GM21825 (cell line): ENCODE measurements at regions not wholly inside any gene's neighbourhood (a gene's known extent, or its start where the extent isn't known, plus 50 kb on each side); places are given as distances from the start of the nearest gene placed in this dataset.

Source experiments
- ATAC-seq: cut with Tn5 transposase; IDR thresholded peaks from one replicate; pipeline ENCODE4 v1.9.1; 2021; ENCODE audit warnings: mild to moderate bottlenecking, moderate library complexity; ENCODE audit not compliant: unreplicated experiment

GRCh38 chr18:72692086-72692485, 147.9 kb upstream of the CBLN2 start:
- ATAC-seq, result no peak

DNA sequence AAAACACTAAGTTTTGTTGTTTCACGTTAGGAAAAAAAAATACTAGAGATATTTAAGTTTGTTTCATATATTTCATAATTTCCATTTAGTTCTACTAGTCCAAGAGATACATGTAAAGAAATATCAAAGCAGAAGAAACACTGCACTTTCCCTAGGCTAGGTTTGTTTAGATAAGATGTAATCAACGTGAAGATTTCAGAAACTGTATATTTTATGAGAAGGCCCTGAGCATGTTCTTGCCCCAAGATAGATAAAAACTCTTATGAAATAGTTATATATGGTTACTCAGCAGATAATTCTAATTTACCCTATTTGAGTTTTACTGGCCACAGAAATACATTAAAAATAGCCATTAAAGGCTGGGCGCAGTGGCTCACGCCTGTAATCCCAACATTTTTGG, 143.6 kb upstream of the CBLN2 start:
- ATAC-seq, result no peak

DNA sequence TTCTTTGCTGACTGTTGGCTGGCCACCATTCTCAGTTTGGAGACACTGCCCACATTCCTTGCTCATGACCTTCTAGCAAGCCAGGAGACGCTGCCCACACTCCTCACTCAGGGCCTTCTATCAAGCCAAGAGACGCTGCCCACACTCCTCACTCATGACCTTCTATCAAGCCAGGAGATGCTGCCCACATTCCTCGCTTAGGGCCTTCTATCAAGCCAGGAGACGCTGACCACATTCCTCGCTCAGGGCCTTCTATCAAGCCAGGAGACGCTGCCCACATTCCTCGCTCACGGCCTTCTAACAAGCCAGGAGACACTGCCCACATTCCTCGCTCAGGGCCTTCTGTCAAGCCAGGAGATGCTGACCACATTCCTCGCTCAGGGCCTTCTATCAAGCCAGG, 131.3 kb upstream of the CBLN2 start:
- no peak for ATAC-seq

- ATAC-seq, result peak; percentile 95
These were observed 130.6 kb upstream of the CBLN2 start for GRCh38 chr18:72674710-72675109.

GRCh38 chr18:72673242-72673641, 129.1 kb upstream of the CBLN2 start:
- no peak for ATAC-seq

GRCh38 chr18:72672364-72673184, 128.4 kb upstream of the CBLN2 start:
- no peak for ATAC-seq

DNA sequence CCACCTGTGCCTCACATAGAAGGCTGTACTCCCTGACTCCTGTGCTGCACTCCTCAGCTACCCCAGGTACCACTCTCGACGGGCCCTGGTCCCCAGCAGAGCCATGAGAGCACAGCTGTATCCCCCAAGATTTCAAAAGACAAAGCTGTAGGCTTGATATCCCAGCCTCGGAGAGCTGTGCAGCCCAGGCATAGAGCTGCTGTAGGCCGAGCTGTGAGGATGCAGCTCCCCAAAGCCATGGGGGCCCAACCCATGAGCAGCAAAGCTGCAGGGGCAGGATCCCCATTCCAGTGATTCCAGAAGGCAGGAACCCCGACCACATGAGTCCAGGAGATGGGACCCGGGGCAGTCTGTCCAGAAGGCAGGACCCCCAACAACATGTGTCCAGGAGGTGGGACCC, 123.8 kb upstream of the CBLN2 start:
- ATAC-seq, result no peak

DNA sequence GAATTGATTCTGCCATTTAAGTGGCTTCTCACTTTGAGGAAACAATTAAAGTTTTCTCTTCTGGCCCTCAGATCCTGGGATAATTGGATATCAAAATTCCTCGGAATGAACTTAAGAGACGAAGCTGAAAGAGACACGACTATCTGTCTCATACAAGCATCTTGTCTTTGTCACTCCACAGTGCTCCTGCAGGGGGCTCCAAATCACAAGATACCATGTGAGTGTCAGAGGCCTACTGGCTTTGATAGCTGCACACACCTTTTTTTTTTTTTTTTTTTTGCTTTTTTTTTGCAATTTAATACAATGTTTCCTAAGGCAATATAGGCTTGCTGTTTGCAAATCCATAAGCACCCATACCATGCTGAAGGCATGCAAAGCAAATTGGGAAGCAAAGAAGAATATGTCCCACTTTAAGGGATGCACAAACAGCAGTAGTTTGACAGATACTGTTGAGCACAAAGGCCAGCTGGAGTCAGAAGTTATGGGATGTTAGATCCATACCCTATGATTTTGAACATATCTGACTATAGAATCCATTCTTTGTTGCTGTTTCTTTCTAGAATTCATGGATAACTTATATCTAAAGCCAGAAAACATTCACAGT, 109.0 kb upstream of the CBLN2 start:
- ATAC-seq, result peak; percentile 92

DNA sequence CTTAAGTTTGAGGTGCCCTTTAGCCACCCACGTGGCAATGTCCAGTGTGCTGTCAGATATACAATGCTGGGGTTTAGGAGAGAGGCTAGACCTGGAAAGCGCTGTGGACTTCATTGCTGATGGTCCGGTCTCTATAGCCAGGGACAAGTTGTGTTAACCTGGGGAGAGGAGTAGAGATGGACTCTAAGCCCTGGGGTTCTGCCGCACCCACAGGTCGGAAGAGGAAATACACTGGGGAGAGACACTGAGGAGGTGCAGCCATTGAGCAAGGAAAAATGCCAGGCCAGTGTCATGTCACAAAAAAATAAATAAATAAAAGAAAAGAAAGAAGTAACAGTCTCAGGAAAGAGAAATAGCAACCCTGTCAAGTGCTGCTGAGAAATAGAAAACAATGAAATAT, 106.9 kb upstream of the CBLN2 start:
- ATAC-seq, result no peak

DNA sequence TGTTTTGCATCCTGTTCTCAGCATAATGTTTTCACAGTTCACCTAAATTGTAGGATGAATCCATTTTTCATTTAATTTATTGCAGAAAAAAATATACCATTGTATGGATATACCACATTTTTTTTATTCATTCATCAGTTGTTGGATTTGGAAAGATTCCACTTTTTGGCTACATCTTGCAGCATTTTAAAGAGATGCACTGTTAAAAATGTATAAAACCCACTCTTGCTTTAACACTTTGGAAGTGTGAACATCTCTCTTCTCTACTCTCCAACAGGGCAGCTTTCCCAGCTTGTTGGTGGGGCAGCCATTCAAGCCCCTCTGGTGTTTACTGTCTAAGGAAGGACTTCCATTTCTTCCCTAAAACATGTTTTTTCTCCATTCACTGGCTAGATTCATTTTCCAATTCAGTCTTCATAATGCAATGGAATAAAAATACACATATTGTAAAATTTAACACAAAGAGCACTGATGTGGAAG, 104.4 kb upstream of the CBLN2 start:
- no peak for ATAC-seq

GRCh38 chr18:72648079-72648478, 103.9 kb upstream of the CBLN2 start:
- no peak for ATAC-seq

- no peak for ATAC-seq
These were observed 96.4 kb upstream of the CBLN2 start for GRCh38 chr18:72640557-72640956.

GRCh38 chr18:72638376-72638775, 94.2 kb upstream of the CBLN2 start:
- no peak for ATAC-seq

DNA sequence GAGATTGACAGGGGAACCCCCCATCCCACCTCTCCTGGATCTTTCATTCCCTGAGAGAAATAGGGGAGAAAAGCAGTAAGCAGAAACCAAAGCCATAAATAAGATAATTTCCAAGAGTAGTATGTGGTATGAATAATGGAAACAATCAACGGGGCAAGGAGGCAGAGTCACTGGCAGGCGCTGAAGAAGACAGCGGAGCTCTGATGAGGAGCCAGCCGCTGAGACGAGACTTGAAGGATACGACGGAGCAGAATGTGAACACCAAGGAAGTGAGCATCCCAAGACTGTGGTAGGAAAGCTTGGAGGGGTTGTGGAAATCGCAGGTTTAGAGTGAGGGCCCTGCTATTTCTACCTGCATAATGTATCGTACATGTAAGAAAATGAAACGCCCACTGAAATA, 93.6 kb upstream of the CBLN2 start:
- no peak for ATAC-seq

GRCh38 chr18:72637299-72637698, 93.2 kb upstream of the CBLN2 start:
- ATAC-seq, result no peak

GRCh38 chr18:72636611-72637010, 92.5 kb upstream of the CBLN2 start:
- no peak for ATAC-seq

DNA sequence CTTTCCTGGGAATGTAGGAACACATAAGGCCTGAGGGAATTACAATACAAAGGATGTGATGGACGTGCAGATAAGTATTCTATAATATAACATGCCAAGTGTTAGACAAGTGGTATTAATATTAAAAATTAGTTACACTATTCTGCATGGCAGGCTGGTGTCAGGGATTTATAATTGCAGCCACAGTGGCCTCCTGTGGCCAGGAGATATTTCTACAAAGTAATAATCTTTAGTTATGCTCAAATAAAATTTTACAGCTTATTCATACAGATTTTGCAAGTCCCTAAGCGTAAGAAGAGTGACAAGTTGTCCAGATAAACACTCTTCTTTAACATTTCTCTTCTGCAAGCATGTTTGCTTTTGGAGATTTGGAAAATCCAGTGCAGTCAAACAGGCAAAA, 90.4 kb upstream of the CBLN2 start:
- no peak for ATAC-seq

- no peak for ATAC-seq
These were observed 86.8 kb upstream of the CBLN2 start for GRCh38 chr18:72630991-72631390.

- ATAC-seq, result no peak
These were observed 79.3 kb upstream of the CBLN2 start for GRCh38 chr18:72623444-72623843.

DNA sequence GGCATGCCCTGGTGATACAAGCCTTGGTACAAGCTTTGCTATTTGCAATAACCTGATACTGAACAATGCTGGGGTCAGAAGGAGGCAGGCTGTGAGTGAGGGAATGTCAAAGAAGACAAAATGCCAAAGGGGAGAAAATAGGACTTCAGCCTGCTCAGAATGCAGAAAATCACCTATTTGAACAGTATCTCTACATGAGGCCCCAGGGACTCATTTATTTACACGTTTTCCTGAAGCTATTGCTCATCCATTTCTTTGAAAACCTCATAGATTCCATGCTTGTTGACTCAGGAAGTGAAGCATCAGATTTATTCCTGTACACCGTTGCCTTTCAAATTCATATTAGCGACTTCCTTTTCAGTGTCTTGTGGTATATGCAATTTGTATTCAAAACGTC, 69.4 kb upstream of the CBLN2 start:
- ATAC-seq, result no peak

DNA sequence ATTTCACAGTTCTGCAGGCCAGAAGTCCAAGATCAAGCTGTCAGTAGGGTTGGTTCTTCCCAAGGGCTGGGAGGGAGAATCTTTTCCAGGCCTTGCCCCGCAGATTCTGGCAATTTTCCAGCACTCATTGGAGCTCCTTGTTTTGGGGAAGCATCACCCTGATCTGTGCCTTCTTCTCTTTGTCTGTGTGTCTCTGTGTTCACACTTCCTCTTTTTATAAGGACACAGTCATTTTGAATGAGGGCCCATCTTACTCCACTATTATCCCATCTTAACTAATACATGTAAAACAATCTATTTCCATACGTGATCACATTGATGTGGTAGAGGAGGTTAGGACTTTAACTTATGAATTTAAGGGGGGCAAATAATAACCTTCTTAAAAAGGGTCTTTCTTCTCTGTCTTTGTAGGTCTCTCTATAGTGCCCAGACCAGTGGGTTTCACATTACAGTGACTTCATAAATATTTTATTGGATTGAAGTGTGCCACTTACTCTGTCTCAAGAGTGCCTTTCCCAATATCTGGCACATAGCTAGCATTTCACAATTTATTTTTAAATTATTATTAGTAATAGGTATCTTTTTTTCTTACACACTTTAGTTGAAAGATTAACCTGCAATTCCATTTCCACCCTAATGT, 68.9 kb upstream of the CBLN2 start:
- ATAC-seq, result no peak

DNA sequence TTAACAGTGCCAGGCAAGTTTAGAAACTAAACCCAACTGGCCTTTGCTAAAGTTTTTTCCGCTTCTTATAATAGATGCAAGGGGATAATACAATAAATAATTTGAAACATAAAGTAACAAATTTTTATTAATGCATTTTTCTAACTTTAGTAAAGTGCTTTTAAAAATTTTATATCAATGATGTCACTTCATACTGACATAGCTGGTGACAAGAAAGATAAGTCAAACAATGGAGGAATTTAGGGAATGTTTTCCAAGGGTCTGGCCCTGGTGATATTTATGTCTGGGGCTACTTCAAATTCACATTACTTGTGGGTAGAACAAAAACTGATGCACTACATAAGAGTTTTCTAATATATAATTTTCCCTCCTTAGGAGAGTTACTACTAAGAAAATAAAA, 61.2 kb upstream of the CBLN2 start:
- ATAC-seq, result no peak
